ENCODE measurements at regions not wholly inside any gene's neighbourhood (a gene's known extent, or its start where the extent isn't known, plus 50 kb on each side); places are given as distances from the start of the nearest gene placed in this dataset.
"Not testable (repeated sequence)": the region's sequence is repeated elsewhere in the genome, so short reads cannot be mapped to it uniquely, and the experiment has no call there.

DNA sequence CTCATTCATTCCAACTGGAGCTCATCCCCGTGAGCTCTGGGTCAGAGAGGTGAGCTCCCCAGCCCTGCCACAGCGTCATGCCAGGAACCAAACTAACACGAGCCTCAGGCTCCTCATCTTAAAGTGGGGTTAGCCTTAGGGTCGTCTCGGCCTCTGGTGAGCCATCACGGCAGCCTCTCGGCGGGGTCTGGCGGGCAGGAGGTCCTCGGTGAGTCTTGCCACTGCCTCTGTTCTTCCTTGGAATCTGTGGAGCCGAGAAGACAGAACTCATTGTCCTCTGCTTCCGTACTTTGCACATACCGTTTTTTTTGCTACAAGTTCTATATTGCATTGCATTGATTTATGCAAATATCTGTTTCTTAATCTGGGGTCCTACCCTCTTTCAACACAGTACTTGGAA lies 177.9 kb downstream of the BANP start:
- in situ Hi-C loops (cut with MboI); FAIRE-seq; CTCF ChIA-PET (ENCODE audit: low intra/inter-chr PET ratio): not testable (repeated sequence)

GRCh38 chr16:88130016-88130415 lies 178.8 kb downstream of the BANP start:
- intact Hi-C loops (cut with micrococcal nuclease): no loop called here
- peaks cover 36 to 61% of the 10 kb centered on the region in 2 experiments; a peak in 4 of 5 replicates for H3K27me3 ChIP-seq (ENCODE audit: control insufficient read depth in 2 of 2, insufficient read depth in 2 of 2, low read length in 2 of 2)
- H3K4me1 ChIP-seq (replicated peaks in 1 of 2; ENCODE audit: control insufficient read depth in 2 of 2, insufficient read depth in 2 of 2, low read length in 2 of 2): peaks cover 0 to 23% of the 10 kb centered on the region in 2 experiments; a peak in 2 of 5 replicates
- FAIRE-seq (no peak), DNase-seq (ENCODE audit: extremely low read depth in 1 of 4, low spot score in 3 of 4) (no peak), ATAC-seq (no peak)
- H2AFZ ChIP-seq (ENCODE audit: low read depth, low read length): no peak overlapping the region
- CTCF ChIA-PET (ENCODE audit: low intra/inter-chr PET ratio): no interaction called here
- H3K9me1 ChIP-seq (ENCODE audit: control insufficient read depth, insufficient read depth, low read length): no peaks in the 10 kb centered on the region
- WGBS (ENCODE audit: insufficient coverage, low coverage, missing lambda C conversion rate): 28% methylated on average over 13 of the region's 22 CpGs
- H3K4me2 ChIP-seq (ENCODE audit: insufficient read depth, low read length): no peak overlapping the region
- POLR2A ChIA-PET: interaction anchor here (1.0 kb wide), 1 partner anchor 10 kb away, joined by 4 read pairs; no protein-coding TSS in a partner anchor
- H3K79me2 ChIP-seq (ENCODE audit: control insufficient read depth, insufficient read depth, low read length): no peaks in the 10 kb centered on the region
- no peaks in the 10 kb centered on the region for H3K36me3 ChIP-seq (ENCODE audit: control insufficient read depth, insufficient read depth, low read length)
- in situ Hi-C loops (cut with MboI): no loop called here
- BruUV-seq (replicated peaks): no TSS peak
- H3K4me3 ChIP-seq: no peak overlapping the region
- H4K20me1 ChIP-seq (replicated peaks; ENCODE audit: control insufficient read depth, insufficient read depth, low read length): 0 out of 2 replicates have a peak, but pooled peaks cover 7% of the 10 kb centered on the region
- H3K27ac ChIP-seq (ENCODE audit: extremely low read depth, low read depth, low read length): no peak overlapping the region
- H3K9me3 ChIP-seq (replicated peaks; ENCODE audit: control insufficient read depth, insufficient read depth, low read depth, low read length): no peaks in the 10 kb centered on the region
- H3K9ac ChIP-seq (ENCODE audit: insufficient read depth in 1 of 2, low read depth in 2 of 2, low read length in 2 of 2): no peak overlapping the region
- no peak for TF ChIP-seq ZNF263 (CRISPR knock-in tag; IDR thresholded peaks at IDR 0.05; ENCODE audit: borderline replicate concordance)
- TF ChIP-seq KLF1 (tag; IDR thresholded peaks at IDR 0.05): no peak
- TF ChIP-seq, protein P1, sequence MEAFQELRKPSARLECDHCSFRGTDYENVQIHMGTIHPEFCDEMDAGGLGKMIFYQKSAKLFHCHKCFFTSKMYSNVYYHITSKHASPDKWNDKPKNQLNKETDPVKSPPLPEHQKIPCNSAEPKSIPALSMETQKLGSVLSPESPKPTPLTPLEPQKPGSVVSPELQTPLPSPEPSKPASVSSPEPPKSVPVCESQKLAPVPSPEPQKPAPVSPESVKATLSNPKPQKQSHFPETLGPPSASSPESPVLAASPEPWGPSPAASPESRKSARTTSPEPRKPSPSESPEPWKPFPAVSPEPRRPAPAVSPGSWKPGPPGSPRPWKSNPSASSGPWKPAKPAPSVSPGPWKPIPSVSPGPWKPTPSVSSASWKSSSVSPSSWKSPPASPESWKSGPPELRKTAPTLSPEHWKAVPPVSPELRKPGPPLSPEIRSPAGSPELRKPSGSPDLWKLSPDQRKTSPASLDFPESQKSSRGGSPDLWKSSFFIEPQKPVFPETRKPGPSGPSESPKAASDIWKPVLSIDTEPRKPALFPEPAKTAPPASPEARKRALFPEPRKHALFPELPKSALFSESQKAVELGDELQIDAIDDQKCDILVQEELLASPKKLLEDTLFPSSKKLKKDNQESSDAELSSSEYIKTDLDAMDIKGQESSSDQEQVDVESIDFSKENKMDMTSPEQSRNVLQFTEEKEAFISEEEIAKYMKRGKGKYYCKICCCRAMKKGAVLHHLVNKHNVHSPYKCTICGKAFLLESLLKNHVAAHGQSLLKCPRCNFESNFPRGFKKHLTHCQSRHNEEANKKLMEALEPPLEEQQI (IDR thresholded peaks at IDR 0.05): no peak
- TF ChIP-seq MCM5 (IDR thresholded peaks at IDR 0.05; ENCODE audit: low read depth): no peak
- TF ChIP-seq SREBF2 (CRISPR knock-in tag; IDR thresholded peaks at IDR 0.05): no peak
- no peak for TF ChIP-seq SP2 (IDR thresholded peaks at IDR 0.05; ENCODE audit: extremely low read depth, low read depth, low read length, poor library complexity, severe bottlenecking)
- no peak for TF ChIP-seq TAF7 (tag; IDR thresholded peaks at IDR 0.05)
- TF ChIP-seq DMBX1 (CRISPR knock-in tag; IDR thresholded peaks at IDR 0.05; ENCODE audit: borderline replicate concordance): no peak
- TF ChIP-seq JUNB (CRISPR knock-in tag; conservative IDR thresholded peaks at IDR 0.05): no peak
- no peak for TF ChIP-seq ZNF224 (CRISPR knock-in tag; IDR thresholded peaks at IDR 0.05)
- no peak for TF ChIP-seq HLTF (IDR thresholded peaks at IDR 0.05)
- no peak for TF ChIP-seq ZNF584 (CRISPR knock-in tag; IDR thresholded peaks at IDR 0.05; ENCODE audit: low read depth)
- no peak for TF ChIP-seq KAT7 (CRISPR knock-in tag; IDR thresholded peaks at IDR 0.05; ENCODE audit: borderline replicate concordance)
- no peak for TF ChIP-seq ZNF57 (CRISPR knock-in tag; IDR thresholded peaks at IDR 0.05)
- TF ChIP-seq BRCA1 (IDR thresholded peaks at IDR 0.05): no peak
- no peak for TF ChIP-seq BRCA1 (CRISPR knock-in tag; IDR thresholded peaks at IDR 0.05)
- no peak for TF ChIP-seq CBX5 (IDR thresholded peaks at IDR 0.05; ENCODE audit: borderline replicate concordance, low read depth)

More for the DNA sequence above, 177.9 kb downstream of the BANP start:
- H3K27ac ChIP-seq (ENCODE audit: extremely low read depth, low read depth, low read length); H3K9ac ChIP-seq (ENCODE audit: insufficient read depth in 1 of 2, low read depth in 2 of 2, low read length in 2 of 2); H3K36me3 ChIP-seq (ENCODE audit: control insufficient read depth, insufficient read depth, low read length); H2AFZ ChIP-seq (ENCODE audit: low read depth, low read length); H3K4me3 ChIP-seq; intact Hi-C loops (cut with micrococcal nuclease); DNase-seq (ENCODE audit: extremely low read depth in 1 of 4, low spot score in 3 of 4); ATAC-seq; H3K9me1 ChIP-seq (ENCODE audit: control insufficient read depth, insufficient read depth, low read length); BruUV-seq (replicated peaks); H3K79me2 ChIP-seq (ENCODE audit: control insufficient read depth, insufficient read depth, low read length); H3K9me3 ChIP-seq (replicated peaks; ENCODE audit: control insufficient read depth, insufficient read depth, low read depth, low read length); H4K20me1 ChIP-seq (replicated peaks; ENCODE audit: control insufficient read depth, insufficient read depth, low read length); H3K4me2 ChIP-seq (ENCODE audit: insufficient read depth, low read length): not testable (repeated sequence)
- Histone ChIP-seq H3K4me1 (replicated peaks in 1 of 2; ENCODE audit: control insufficient read depth in 2 of 2, insufficient read depth in 2 of 2, low read length in 2 of 2) (peaks cover 0 to 23% of the 10 kb centered on the region in 2 experiments; a peak in 2 of 5 replicates), H3K27me3 (ENCODE audit: control insufficient read depth in 2 of 2, insufficient read depth in 2 of 2, low read length in 2 of 2) (peaks cover 36 to 56% of the 10 kb centered on the region in 2 experiments; a peak in 4 of 5 replicates)
- POLR2A ChIA-PET: interaction anchor here (0.6 to 1.0 kb wide), 2 partner anchors 9 to 441 kb away, joined by 4 read pairs; partner anchors contain the start of gene ZC3H18
- 1% methylated on average over 13 of the region's 13 CpGs for WGBS (ENCODE audit: insufficient coverage, low coverage, missing lambda C conversion rate)

Data from K562 (cell line).